ENCODE measurements at regions not wholly inside any gene's neighbourhood (a gene's known extent, or its start where the extent isn't known, plus 50 kb on each side); places are given as distances from the start of the nearest gene placed in this dataset.

- TF ChIP-seq POLR2AphosphoS5 (IDR thresholded peaks at IDR 0.05) (no peak), CTCF (IDR thresholded peaks at IDR 0.05) (no peak), EP300 (IDR thresholded peaks at IDR 0.05) (no peak)
Observed at GRCh38 chr1:83509301-83509781, 489.6 kb downstream of the TTLL7 start.
